ENCODE measurements at regions not wholly inside any gene's neighbourhood (a gene's known extent, or its start where the extent isn't known, plus 50 kb on each side); places are given as distances from the start of the nearest gene placed in this dataset.
"Not testable (repeated sequence)": the region's sequence is repeated elsewhere in the genome, so short reads cannot be mapped to it uniquely, and the experiment has no call there.

GRCh38 chr10:2790396-2791188, 276.8 kb upstream of the PFKP start:
- DNase-seq (ENCODE audit: low read depth), result no peak

DNA sequence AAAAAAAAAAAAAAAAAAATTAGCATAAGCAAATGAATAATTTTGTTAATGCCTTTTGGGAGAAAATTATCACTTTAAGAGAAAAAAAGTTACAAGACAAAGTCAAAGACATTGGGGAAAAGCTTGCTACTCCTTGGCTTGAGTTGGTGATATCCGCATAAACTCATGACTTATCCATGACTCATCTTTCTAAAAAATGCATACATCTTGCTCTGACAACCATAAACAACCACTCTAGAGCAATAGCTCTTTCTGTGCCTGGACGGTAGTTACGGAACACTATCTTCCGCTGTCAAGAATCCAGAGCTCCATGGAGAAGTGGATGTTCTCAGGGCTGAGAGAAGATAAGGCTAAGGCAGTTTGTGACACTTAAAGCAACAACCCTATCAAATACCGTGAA, 281.1 kb upstream of the PFKP start:
- no peak for DNase-seq (ENCODE audit: low read depth)

DNA sequence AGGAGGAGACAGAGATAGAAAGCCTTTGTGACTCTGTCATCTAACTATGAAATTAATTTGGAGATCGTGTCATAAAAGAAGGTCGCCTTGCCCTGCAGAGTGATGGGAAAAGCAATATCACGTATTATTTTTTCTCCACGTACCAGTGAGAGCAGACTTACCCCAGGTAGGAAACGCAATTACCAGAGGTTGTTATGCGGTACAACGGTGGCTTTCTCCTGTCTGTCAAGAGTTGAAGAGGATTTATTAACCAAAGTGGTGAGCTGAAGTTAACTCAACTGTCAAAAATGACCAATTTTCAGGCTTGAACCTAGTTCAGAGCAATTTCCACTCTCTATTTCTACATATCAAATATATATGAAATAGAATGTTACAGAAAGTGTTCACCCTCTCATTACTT, 282.6 kb upstream of the PFKP start:
- no peak for DNase-seq (ENCODE audit: low read depth)

DNA sequence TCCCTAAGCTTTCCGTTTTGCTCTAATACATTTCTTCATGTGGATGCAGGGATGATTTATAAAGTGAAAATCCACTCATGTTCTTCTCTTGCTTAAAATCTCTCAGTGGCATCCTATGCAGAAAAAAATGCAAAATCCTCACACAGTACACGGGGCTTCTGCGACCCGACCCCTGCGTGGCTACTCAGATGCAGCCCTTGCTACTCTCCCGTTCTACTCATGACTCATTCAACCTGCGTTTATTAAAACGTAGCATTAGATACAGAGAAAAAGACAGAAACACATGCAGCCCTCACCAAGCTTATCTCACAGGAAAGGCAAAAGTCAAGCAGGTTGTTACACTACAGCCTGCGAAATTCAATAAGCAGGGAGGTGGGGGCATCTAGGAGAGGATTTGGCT, 284.4 kb upstream of the PFKP start:
- DNase-seq (ENCODE audit: low read depth), result no peak

DNA sequence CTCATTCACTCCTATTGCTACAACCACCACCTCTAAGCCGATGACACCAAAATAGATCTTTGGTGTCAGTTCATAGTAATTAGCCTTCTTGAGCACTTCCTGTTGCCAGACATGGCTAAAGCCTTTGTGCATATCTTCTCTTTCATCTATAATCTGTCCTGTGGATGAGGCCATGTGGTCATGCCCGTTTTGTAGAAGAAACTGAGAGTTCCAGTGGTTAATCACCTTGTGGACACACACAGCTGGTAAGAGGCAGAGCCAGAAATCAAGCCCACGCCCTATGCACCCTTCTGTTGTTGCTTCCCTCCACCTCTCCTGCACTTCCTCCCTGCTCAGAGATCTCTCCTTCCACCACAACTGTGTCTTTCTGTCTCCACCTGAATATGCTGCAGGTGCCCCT, 285.1 kb upstream of the PFKP start:
- no peak for DNase-seq (ENCODE audit: low read depth)

DNA sequence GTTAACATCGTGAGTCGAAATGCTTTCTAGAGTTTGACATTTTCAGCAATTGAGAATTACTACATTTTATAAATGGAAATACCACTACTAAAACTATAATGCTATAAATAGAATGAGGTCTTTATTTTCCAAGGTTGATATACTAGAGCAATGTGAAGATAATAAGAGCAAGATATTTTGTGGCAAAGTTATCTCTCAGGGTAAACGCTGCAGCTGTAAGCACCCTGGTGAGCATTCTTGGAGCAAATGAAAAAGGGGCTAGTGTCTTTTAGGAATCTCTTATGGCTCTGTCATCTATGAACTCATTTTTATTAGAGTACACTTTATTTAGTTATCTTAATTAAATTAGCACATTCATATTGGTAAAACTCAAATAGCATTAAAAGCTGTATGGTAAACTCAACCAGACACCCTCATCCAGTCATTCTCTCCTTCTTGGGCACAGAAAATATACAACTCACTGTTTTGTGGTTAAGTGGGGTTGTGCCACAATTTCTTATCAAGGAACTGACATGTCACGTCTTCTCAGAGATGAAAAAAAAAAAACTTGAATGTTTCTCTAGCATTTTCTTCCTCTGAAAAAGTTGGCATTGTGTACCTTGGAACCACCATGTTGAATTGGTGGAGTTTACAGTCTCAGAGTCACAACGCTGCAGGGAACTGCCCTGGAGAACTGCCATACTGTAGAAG, 289.5 kb upstream of the PFKP start:
- DNase-seq (ENCODE audit: low read depth), result no peak

DNA sequence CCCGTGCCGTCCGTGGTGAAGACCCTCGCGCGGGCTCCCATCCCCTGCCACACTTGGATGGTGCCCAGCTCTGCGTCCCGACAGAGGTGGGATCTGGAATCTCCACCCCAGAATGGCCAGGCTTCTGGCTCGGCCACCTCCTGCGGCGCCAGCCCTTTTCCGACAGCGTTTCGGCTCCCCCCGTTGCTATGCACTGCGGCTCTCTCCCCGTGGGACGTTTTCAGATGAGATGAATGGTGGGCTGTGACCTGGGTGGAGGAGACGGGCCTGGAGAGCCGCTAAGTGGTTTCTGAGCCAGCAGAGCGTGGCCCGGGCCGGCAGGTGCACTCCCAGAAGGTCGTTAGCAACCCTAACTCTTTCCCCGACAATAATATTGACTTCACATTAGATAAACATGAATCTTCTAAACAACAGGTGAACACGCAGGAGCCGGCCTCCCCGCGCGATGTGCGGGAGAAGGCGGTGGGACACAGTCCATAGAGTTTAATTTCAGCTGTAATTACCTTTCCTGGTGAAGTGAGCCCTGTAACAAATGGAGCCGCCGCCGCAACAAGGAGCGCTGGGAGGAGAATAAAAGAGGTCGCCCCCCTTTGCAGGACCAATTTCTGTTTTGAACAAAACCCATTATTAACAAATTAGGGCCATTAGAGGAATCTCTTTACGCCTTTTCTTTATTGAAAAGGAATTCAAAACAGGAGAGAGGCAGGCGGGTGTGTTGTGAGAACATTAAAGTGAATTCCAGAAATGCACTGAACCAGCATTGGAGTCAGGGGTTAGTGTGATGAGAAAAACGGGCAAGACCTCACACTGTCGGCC, 294.3 kb upstream of the PFKP start:
- no peak for DNase-seq (ENCODE audit: low read depth)

- DNase-seq (ENCODE audit: low read depth), result no peak
Observed at GRCh38 chr10:2772135-2772534, 295.2 kb upstream of the PFKP start.

DNA sequence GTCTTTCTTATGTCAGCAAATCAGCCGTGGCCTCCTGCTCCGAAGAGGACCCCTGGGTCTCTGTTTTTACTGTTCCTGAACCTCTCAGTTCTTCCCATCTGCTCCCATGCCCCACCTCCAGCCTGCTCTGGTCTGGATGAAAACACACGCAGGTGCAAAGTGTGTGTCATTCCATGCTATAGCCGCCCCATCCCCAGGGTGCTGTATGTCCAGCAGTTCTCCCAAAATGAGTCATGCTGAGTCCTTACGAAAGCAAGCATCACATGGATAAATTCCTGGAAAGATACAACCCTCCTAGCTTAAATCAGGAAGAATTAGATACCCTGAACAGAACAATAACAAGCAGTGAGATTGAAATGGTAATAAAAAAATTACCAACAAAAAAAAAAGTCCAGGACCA, 300.1 kb upstream of the PFKP start:
- DNase-seq (ENCODE audit: low read depth), result not testable (repeated sequence)

DNA sequence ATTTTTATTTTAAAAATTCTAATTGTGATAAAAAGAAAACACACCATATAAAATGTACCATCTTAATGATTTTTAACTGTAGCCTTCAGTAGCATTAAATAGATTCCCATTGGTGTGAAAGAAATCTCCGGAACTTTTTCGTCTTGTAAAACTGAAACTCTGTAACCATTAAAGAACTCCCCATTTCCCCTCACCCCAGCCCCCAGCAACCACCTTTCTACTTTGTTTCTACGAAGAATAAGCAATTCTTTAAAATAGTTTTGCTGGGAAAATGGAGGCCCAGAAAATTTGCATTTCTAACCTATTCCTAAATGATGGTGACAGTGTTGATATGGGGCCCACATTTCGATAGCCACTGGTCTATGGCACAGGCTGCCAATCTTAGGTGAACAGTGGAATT, 305.4 kb upstream of the PFKP start:
- DNase-seq (ENCODE audit: low read depth), result no peak

- DNase-seq (ENCODE audit: low read depth), result no peak
Observed at GRCh38 chr10:2761311-2761710, 306.0 kb upstream of the PFKP start.

GRCh38 chr10:2760736-2761135, 306.6 kb upstream of the PFKP start:
- no peak for DNase-seq (ENCODE audit: low read depth)

DNA sequence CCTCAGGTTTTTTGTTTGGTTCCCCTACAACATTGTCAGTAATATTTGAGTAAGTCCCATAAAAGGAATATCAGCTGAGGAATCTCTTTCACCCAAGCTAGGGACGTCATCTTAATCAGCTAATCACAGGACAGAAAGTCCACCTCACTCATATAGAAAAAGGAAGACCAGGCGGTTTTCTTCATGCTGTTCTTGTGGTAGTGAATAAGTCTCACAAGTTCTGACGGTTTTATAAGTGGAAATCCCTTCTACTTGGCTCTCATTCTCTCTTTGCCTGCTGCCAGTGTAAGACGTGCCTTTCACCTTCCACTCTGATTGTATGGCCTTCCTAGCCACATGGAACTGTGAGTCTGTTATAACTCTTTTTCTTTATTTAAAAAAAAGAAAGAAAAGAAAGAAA, 308.1 kb upstream of the PFKP start:
- DNase-seq (ENCODE audit: low read depth), result no peak

DNA sequence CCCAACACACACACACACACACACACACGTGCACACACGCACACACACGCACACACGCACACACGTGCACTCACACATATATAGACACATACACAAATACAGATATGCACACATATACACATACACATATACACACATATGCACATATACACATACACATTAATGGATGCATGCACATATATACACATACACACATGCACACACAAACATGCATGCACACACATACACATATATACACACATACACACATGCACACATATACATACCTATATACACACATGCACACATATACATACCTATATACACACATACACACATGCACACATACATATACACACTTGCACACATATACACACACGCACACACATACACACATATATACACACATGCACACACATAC, 312.4 kb upstream of the PFKP start:
- no peak for DNase-seq (ENCODE audit: low read depth)

DNA sequence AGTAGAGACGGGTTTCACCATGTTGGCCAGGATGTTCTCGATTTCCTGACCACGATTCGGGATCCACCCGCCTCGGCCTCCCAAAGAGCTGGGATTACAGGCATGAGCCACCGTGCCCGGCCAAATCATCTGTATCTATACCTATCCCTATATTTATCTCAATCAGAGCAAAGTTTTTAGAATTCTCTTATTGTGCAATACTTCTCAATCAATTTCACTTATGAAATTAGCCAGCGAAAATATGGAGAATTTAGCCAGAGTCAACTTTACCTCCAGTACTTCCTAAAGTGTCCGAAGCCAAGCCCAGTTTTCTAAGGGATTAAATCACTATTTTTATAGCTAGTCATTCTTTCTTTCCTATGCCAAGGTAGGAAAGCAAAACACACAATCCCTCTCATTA, 319.1 kb upstream of the PFKP start:
- no peak for DNase-seq (ENCODE audit: low read depth)

DNA sequence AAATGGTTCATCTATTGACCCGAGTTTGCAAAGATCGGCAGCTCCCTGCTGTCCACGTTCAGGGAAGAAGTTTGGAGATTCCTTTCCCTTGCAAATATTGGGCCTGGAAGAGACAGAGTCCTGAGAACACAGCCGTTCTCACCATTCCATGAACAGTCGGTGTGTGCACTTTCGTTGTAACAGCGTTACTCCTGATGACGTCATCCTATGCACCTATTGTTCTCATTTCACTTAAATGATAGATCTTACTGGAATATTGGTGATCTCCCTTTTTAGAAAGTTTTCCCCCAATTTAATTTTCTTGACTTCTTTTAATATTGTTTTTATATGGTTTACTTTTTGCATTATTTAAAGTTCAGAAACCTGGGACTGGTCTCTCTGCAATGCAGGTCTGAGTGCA, 320.7 kb upstream of the PFKP start:
- no peak for DNase-seq (ENCODE audit: low read depth)

DNA sequence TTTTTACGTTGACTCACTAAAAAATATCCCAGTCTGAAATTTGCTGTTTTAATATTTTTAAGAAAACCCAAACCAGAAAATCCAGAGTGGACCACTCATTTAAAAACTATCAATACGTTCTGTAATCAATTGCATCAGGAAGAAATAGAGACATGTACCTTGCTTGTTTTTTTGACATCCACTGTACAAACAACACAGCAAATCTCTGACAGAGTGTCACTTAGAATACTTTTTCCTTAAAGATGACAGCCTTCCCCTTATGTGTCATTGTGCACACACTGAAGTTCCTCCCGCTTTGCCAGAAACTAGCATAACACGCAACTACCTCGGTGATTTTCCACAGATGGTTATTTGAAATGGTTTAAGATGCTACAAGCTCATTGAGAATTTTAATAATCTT, 321.7 kb upstream of the PFKP start:
- no peak for DNase-seq (ENCODE audit: low read depth)

DNA sequence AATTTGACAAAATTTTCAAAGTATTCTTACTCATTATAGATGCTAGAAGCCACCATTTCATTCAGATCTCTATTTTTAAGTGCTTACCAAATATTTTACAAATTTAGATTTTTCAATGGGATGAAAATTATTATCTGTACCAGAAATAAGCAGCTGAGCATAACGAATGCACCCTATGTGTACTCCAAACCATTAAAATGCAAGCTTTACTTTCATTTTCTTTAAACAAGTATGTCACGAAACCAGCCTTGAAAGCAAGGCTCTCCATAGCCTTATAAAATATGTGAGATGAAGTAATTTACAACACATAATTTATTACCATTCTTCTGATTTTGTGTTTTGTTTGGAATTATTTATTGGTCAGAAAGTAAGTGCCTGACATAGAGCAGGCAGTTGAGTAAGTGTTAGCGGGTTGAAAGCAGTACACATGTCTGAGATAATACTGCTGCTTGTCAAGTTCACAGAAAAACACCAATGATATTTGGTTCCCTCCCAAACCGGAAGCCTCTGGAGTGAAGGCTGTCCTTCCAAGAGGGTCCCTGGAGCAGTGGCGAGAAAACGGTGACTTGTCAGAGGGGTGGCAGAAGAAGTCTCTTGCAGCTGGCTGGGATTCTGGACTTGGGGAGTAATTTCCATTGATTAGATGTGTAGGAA, 322.7 kb upstream of the PFKP start:
- no peak for DNase-seq (ENCODE audit: low read depth)

DNA sequence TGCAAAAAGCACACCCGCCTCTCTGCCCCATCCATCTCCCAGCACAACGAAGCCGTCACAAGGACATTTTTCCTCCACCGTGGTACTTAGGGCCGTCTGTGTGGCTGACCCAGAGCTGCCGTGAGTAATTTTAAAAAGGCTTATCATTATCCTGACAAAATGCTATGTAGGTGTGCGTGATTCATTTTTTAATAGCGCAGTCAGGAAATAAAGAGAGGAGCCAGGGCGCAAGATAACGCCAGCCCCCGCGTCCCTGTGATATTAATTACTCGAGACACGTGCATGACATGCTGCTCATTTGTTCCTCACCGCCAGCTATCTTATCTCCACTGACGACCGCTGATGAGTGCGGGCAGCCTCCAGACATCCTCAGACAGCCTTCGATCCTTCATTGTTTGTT, 332.7 kb upstream of the PFKP start:
- DNase-seq (ENCODE audit: low read depth), result no peak

- no peak for DNase-seq (ENCODE audit: low read depth)
Observed at GRCh38 chr10:2733278-2733963, 333.9 kb upstream of the PFKP start.

GRCh38 chr10:2731940-2732339, 335.4 kb upstream of the PFKP start:
- no peak for DNase-seq (ENCODE audit: low read depth)

DNA sequence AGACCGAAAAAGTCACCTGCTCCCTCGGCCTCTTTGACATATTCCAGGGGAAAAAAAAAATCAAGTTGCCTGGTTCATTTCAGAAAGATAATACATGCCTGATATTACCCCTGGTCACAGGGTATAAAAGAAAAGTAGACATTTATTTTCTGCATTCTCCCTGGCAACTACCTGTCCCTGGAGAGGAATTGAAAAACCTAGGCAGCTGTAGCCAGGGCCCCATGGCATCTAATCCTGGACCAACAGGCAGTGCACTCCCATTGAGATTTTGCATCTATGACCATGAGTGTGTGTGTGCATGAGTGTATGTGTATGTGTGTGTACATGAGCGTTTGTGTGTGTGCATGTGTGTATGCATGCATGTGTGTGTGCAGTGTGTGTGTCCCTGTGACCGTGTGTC, 338.2 kb upstream of the PFKP start:
- DNase-seq (ENCODE audit: low read depth), result no peak

Measured in EH (cell line).